H9 (cell line): ENCODE measurements at regions not wholly inside any gene's neighbourhood (a gene's known extent, or its start where the extent isn't known, plus 50 kb on each side); places are given as distances from the start of the nearest gene placed in this dataset.

Source experiments
- DNase-seq: peaks from one replicate; pipeline ENCODE4 v3.0.0-alpha.2; 2017
- H2AFZ ChIP-seq: one replicate; pipeline ENCODE4 v1.6.1; 2013; ENCODE audit warnings: mild to moderate bottlenecking, low read length, control low read depth, moderate library complexity
- H2AK5ac ChIP-seq: 2 replicates; pipeline ENCODE4 v1.6.1; 2013; ENCODE audit warnings: low read length, control low read depth, mixed read lengths; ENCODE audit not compliant: insufficient read length
- H2BK120ac ChIP-seq: one replicate; pipeline ENCODE4 v1.6.1; 2013; ENCODE audit warnings: low read depth, mild to moderate bottlenecking, low read length, control low read depth, inconsistent platforms; ENCODE audit not compliant: poor library complexity, severe bottlenecking
- H2BK12ac ChIP-seq: 2 replicates; pipeline ENCODE4 v1.6.1; 2013; ENCODE audit warnings: low read length, control low read depth, mixed read lengths, low read depth; ENCODE audit not compliant: insufficient read length
- H2BK15ac ChIP-seq: 2 replicates; pipeline ENCODE4 v1.6.1; 2013; ENCODE audit warnings: low read depth, low read length, control low read depth
- H2BK20ac ChIP-seq: one replicate; pipeline ENCODE4 v1.6.1; 2013; ENCODE audit warnings: low read depth, mild to moderate bottlenecking, low read length, control low read depth, inconsistent platforms; ENCODE audit not compliant: poor library complexity, severe bottlenecking
- H2BK5ac ChIP-seq: 2 replicates; pipeline ENCODE4 v1.6.1; 2013; ENCODE audit warnings: low read length, control low read depth, mixed read lengths; ENCODE audit not compliant: insufficient read length
- H3K14ac ChIP-seq: 2 replicates; pipeline ENCODE4 v1.6.1; 2013; ENCODE audit warnings: low read length, control low read depth; ENCODE audit not compliant: insufficient read depth
- H3K18ac ChIP-seq: 2 replicates; pipeline ENCODE4 v1.6.1; 2013; ENCODE audit warnings: low read depth, mild to moderate bottlenecking, mixed read lengths, low read length, control low read depth; ENCODE audit not compliant: insufficient read length
- H3K23ac ChIP-seq: 2 replicates; pipeline ENCODE4 v1.6.1; 2013; ENCODE audit warnings: low read length, control low read depth, mixed read lengths, low read depth; ENCODE audit not compliant: insufficient read length
- H3K23me2 ChIP-seq: 2 replicates; pipeline ENCODE4 v1.6.1; 2013; ENCODE audit warnings: low read depth, mild to moderate bottlenecking, mixed read lengths, low read length, control low read depth; ENCODE audit not compliant: insufficient read length, poor library complexity, severe bottlenecking
- H3K27ac ChIP-seq: 2 replicates; pipeline ENCODE4 v1.5.1; 2013; ENCODE audit warnings: low read length, control low read depth, mixed read lengths, low read depth; ENCODE audit not compliant: insufficient read length
- H3K27me3 ChIP-seq: 2 replicates; pipeline ENCODE4 v1.6.1; 2013; ENCODE audit warnings: low read length, control low read depth, inconsistent platforms; ENCODE audit not compliant: insufficient read depth
- H3K4ac ChIP-seq: 2 replicates; pipeline ENCODE4 v1.6.1; 2013; ENCODE audit warnings: low read depth, mild to moderate bottlenecking, control low read depth, inconsistent platforms, low read length, moderate library complexity
- H3K4me1 ChIP-seq: 2 replicates; pipeline ENCODE4 v1.6.1; 2013; ENCODE audit warnings: low read length, control low read depth, inconsistent platforms; ENCODE audit not compliant: insufficient read depth
- H3K4me2 ChIP-seq: 2 replicates; pipeline ENCODE4 v1.6.1; 2013; ENCODE audit warnings: low read length, control low read depth, mixed read lengths; ENCODE audit not compliant: insufficient read length, insufficient read depth
- H3K56ac ChIP-seq: 2 replicates; pipeline ENCODE4 v1.6.1; 2013; ENCODE audit warnings: low read depth, mild to moderate bottlenecking, mixed read lengths, low read length, control low read depth; ENCODE audit not compliant: insufficient read length
- H3K79me1 ChIP-seq: 2 replicates; pipeline ENCODE4 v1.6.1; 2013; ENCODE audit warnings: low read depth, mild to moderate bottlenecking, moderate library complexity, low read length, control low read depth, inconsistent platforms; ENCODE audit not compliant: insufficient read depth, poor library complexity, severe bottlenecking
- H3K79me2 ChIP-seq: 2 replicates; pipeline ENCODE4 v1.6.1; 2013; ENCODE audit warnings: low read length, control low read depth, inconsistent platforms; ENCODE audit not compliant: insufficient read depth
- H3K9ac ChIP-seq: 2 replicates; pipeline ENCODE4 v1.6.1; 2013; ENCODE audit warnings: low read length, control low read depth, mixed read lengths; ENCODE audit not compliant: insufficient read length; ENCODE audit errors: extremely low read depth
- H3K9me3 ChIP-seq: one replicate; pipeline ENCODE4 v1.6.1; 2013; ENCODE audit warnings: low read depth, low read length, inconsistent platforms; ENCODE audit not compliant: control insufficient read depth
- H3T11ph ChIP-seq: one replicate; pipeline ENCODE4 v1.6.1; 2013; ENCODE audit warnings: mild to moderate bottlenecking, low read length, control low read depth, inconsistent platforms
- H4K20me1 ChIP-seq: one replicate; pipeline ENCODE4 v1.6.1; 2013; ENCODE audit not compliant: control insufficient read depth, insufficient read length, insufficient read depth
- H4K5ac ChIP-seq: 2 replicates; pipeline ENCODE4 v1.6.1; 2013; ENCODE audit warnings: low read depth, mild to moderate bottlenecking, mixed read lengths, low read length, control low read depth; ENCODE audit not compliant: insufficient read length
- H4K8ac ChIP-seq: replicated peaks from 2 replicates; pipeline ENCODE4 v1.6.1; 2013; ENCODE audit warnings: low read length, control low read depth, mixed read lengths, low read depth; ENCODE audit not compliant: insufficient read length
- H4K91ac ChIP-seq: 2 replicates; pipeline ENCODE4 v1.6.1; 2013; ENCODE audit warnings: low read depth, mild to moderate bottlenecking, moderate library complexity, mixed read lengths, low read length, control low read depth; ENCODE audit not compliant: insufficient read length
- H3K27ac Mint-ChIP-seq, 3 experiments: 2 replicates in 2 of 3; 3 replicates in 1 of 3; pipeline ENCODE4 v1.8.0; 2020 to 2021; ENCODE audit warnings: mixed read lengths in 3 of 3, mild to moderate bottlenecking in 1 of 3, moderate library complexity in 1 of 3
- H3K27me3 Mint-ChIP-seq: 2 replicates; pipeline ENCODE4 v1.8.0; 2021; ENCODE audit warnings: low read depth, mild to moderate bottlenecking, moderate library complexity, mixed read lengths
- H3K36me3 Mint-ChIP-seq, 3 experiments: 2 replicates in 2 of 3; 3 replicates in 1 of 3; pipeline ENCODE4 v1.8.0; 2020 to 2021; ENCODE audit warnings: low read depth in 3 of 3, mixed read lengths in 3 of 3; ENCODE audit not compliant: insufficient read depth in 1 of 3
- H3K4me1 Mint-ChIP-seq, 2 experiments: 2 replicates each; pipeline ENCODE4 v1.8.0; 2020; ENCODE audit warnings: mixed read lengths in 2 of 2
- H3K4me3 Mint-ChIP-seq, 2 experiments: 2 replicates in 1 of 2; 3 replicates in 1 of 2; pipeline ENCODE4 v1.8.0; 2020 to 2021; ENCODE audit warnings: mild to moderate bottlenecking in 2 of 2, mixed read lengths in 2 of 2, moderate library complexity in 1 of 2
- H3K9me3 Mint-ChIP-seq, 2 experiments: 2 replicates in 1 of 2; 3 replicates in 1 of 2; pipeline ENCODE4 v1.8.0; 2020; ENCODE audit warnings: mild to moderate bottlenecking in 2 of 2, mixed read lengths in 2 of 2, moderate library complexity in 1 of 2
- WGBS: extraction: QIAGEN DNeasy Blood & Tissue Kit; methylation state at CpG from one replicate; pipeline ENCODE4 v1.1.7; 2013; ENCODE audit warnings: missing lambda C conversion rate, low lambda C conversion rate, mixed read lengths; ENCODE audit not compliant: insufficient read length; ENCODE audit errors: extremely low coverage; 5-methylcytosine and 5-hydroxymethylcytosine counted together
- TF ChIP-seq, protein P1 (sequence below): fragments of 200-600 bp; sonication (generic); conservative IDR thresholded peaks from 3 replicates; pipeline ENCODE4 v1.8.0; 2021; ENCODE audit warnings: antibody characterized with exemption, mild to moderate bottlenecking

DNA sequence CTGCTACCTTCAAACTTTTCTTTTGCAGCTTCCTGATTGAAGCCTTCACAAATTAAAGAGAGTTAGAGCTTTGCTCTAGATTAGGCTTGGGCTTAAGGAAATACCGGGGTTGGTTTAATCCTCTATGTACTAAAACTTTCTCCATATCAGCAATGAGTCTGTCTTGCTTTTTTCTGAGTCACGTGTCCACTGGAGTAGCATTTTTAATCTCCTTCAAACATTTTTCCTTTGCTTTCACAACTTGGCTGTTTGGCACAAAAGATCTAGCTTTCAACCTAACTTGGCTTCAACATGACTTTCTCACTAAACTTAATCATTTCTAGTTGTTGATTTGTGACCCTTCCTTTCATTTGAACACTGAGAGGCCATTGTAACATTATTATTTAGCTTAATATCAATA lies 261.6 kb downstream of the PLK2 start:
- Histone ChIP-seq H2BK15ac (no peak overlapping the region), H3K56ac (no peak overlapping the region), H2BK120ac (no peak overlapping the region), H2BK5ac (no peak overlapping the region), H3K4ac (no peak overlapping the region), H3K23ac (no peak overlapping the region), H3K4me2 (no peak overlapping the region), H4K8ac (no peak overlapping the region), H3K9ac (no peak overlapping the region), H3K27me3 (no peaks in the 10 kb centered on the region), H4K91ac (no peak overlapping the region), H3K9me3 (no peaks in the 10 kb centered on the region), H3T11ph (no peak overlapping the region), H3K79me2 (no peaks in the 10 kb centered on the region), H3K18ac (no peak overlapping the region), H3K14ac (no peak overlapping the region), H3K27ac (no peak overlapping the region), H3K79me1 (no peaks in the 10 kb centered on the region), H2AFZ (no peak overlapping the region), H4K20me1 (no peaks in the 10 kb centered on the region), H2BK12ac (no peak overlapping the region), H2AK5ac (no peak overlapping the region), H4K5ac (no peak overlapping the region), H3K23me2 (no peaks in the 10 kb centered on the region), H2BK20ac (no peak overlapping the region), H3K4me1 (no peaks in the 10 kb centered on the region)
- DNase-seq, result no peak
- no peaks in the 10 kb centered on the region for H3K27me3 Mint-ChIP-seq
- TF ChIP-seq, protein P1, sequence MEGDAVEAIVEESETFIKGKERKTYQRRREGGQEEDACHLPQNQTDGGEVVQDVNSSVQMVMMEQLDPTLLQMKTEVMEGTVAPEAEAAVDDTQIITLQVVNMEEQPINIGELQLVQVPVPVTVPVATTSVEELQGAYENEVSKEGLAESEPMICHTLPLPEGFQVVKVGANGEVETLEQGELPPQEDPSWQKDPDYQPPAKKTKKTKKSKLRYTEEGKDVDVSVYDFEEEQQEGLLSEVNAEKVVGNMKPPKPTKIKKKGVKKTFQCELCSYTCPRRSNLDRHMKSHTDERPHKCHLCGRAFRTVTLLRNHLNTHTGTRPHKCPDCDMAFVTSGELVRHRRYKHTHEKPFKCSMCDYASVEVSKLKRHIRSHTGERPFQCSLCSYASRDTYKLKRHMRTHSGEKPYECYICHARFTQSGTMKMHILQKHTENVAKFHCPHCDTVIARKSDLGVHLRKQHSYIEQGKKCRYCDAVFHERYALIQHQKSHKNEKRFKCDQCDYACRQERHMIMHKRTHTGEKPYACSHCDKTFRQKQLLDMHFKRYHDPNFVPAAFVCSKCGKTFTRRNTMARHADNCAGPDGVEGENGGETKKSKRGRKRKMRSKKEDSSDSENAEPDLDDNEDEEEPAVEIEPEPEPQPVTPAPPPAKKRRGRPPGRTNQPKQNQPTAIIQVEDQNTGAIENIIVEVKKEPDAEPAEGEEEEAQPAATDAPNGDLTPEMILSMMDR, result no peak
- no peak overlapping the region for H3K4me3 Mint-ChIP-seq
- no CpG with 5 or more reads among the region's 2 CpGs for WGBS
- no peak overlapping the region for H3K27ac Mint-ChIP-seq
- H3K4me1 Mint-ChIP-seq, result no peaks in the 10 kb centered on the region
- H3K36me3 Mint-ChIP-seq, result no peaks in the 10 kb centered on the region
- H3K9me3 Mint-ChIP-seq, result peaks cover 0 to 4% of the 10 kb centered on the region in 2 experiments; a peak in 1 of 5 replicates
